Heart right ventricle (tissue), 16 donors: ENCODE measurements at regions not wholly inside any gene's neighbourhood (a gene's known extent, or its start where the extent isn't known, plus 50 kb on each side); places are given as distances from the start of the nearest gene placed in this dataset.
A peak's percentile ranks its signal among the peaks of the same experiment; 100 is the strongest.

Experiments
- ATAC-seq, 8 donors: fragments of 200-7000 bp; cut with Tn5 transposase; one replicate each; pipeline ENCODE4 v1.9.1; 2020; ENCODE audit warnings: mild to moderate bottlenecking in 8 of 8, moderate library complexity in 8 of 8, moderate number of reproducible peaks in 1 of 8
- DNase-seq, 2 donors: peaks; one replicate each; pipeline ENCODE4 v3.0.0-alpha.2; 2020
- H3K27ac ChIP-seq, 10 donors: fragments of 200-600 bp; sonication (generic) in 2 of 10; one replicate each; pipeline versions ENCODE4 v1.5.0 to v1.8.0; 2020 to 2022; ENCODE audit warnings: mild to moderate bottlenecking in 3 of 10
- H3K27me3 ChIP-seq, 7 donors: fragments of 200-600 bp; one replicate each; pipeline ENCODE4 v1.8.0; 2021 to 2022; ENCODE audit warnings: mild to moderate bottlenecking in 2 of 7
- H3K36me3 ChIP-seq, 9 donors: fragments of 200-600 bp; sonication (generic) in 1 of 9; one replicate each; pipeline versions ENCODE4 v1.5.0 to v1.8.0; 2020 to 2022; ENCODE audit warnings: mild to moderate bottlenecking in 2 of 9
- H3K4me1 ChIP-seq, 9 donors: fragments of 200-600 bp; sonication (generic) in 1 of 9; one replicate each; pipeline versions ENCODE4 v1.5.0 to v1.8.0; 2020 to 2022; ENCODE audit warnings: mild to moderate bottlenecking in 4 of 9
- H3K4me3 ChIP-seq, 10 donors: fragments of 200-600 bp; sonication (generic) in 2 of 10; one replicate each; pipeline versions ENCODE4 v1.5.0 to v1.8.0; 2020 to 2022; ENCODE audit warnings: mild to moderate bottlenecking in 7 of 10, moderate library complexity in 2 of 10
- H3K9me3 ChIP-seq, 11 donors: fragments of 200-600 bp in 10 of 11; sonication (generic) in 2 of 11; one replicate each; pipeline versions ENCODE4 v1.5.0 to v1.8.0; 2013 to 2022; ENCODE audit warnings: mild to moderate bottlenecking in 2 of 11, control low read depth in 1 of 11, moderate library complexity in 1 of 11
- CTCF ChIP-seq, 9 donors: fragments of 200-600 bp; sonication (generic) in 2 of 9; IDR thresholded peaks; one replicate each; pipeline versions ENCODE4 v1.5.0 to v1.8.0; 2021 to 2022; ENCODE audit warnings: antibody characterized with exemption in 9 of 9, mild to moderate bottlenecking in 5 of 9, moderate library complexity in 1 of 9
- WGBS, 2 donors: extraction: QIAGEN DNeasy Blood & Tissue Kit; methylation state at CpG; one replicate each; pipeline ENCODE4 v1.1.7; 2013; ENCODE audit warnings: inconsistent platforms in 1 of 2; 5-methylcytosine and 5-hydroxymethylcytosine counted together
- intact Hi-C, 10 donors: fragments of 100-400 bp; cut with DNase I; formaldehyde crosslinking; loops; one replicate each; pipeline versions ENCODE4 v1.11.1 to v1.14.2; 2022
- donor health status: Arrhythmogenic right ventricular cardiomyopathy.
- donor health status: ischemic (EF 13 %, LVEDD 7.1; RV severe dilation, severe dysfunction).
- donor health status: healthy with polysubstance abuse.
- donor health status: DM: no; HTN: yes; CAD: no.
- donor health status: DM: no; HTN: no; CAD: no.
- donor health status: ischemic (EF 25% LVEDD 6.9; RV normal size, moderate dysfunction).
- donor health status: ischemic (EF 25% LVEDD 5.7; RV mildly dilated, moderate dysfunction).
- donor health status: healthy.
- donor health status: DM: yes; HTN: yes; CAD: no.
- donor health status: Ischemic cardiomyopathy.
- donor health status: ischemic (EF 35%, LVEDD 5.7; RV mildly dilated, moderate dysfunction).
- donor health status: nonischemic (EF 11% LVEDD 7.7; RV severe dilation, severe dysfunction).
- donor health status: DM: yes; HTN: yes; CAD: no.
- donor health status: PGD.
- donor health status: ischemic (EF 29% LVEDD 5.4; RV normal size, mild dysfunction).
- donor health status: nonischemic (EF 23%, LVEDD 6.1; RV moderate dilation, normal function).

GRCh38 chr4:4913628-4914027 lies 54.2 kb downstream of the MSX1 start:
- ATAC-seq (peak in 1 of 8 donors; percentile 19), DNase-seq (no peak)
- H3K36me3 ChIP-seq = no peaks in the 10 kb centered on the region
- H3K9me3 ChIP-seq = peaks cover 0 to 4% (median 0%) of the 10 kb centered on the region in 11 donors
- no peak overlapping the region for H3K4me3 ChIP-seq
- H3K27me3 ChIP-seq = peaks cover 0 to 18% (median 0%) of the 10 kb centered on the region in 7 donors
- no peak overlapping the region for H3K27ac ChIP-seq
- no peaks in the 10 kb centered on the region for H3K4me1 ChIP-seq
- intact Hi-C loops = no loop called here
- TF ChIP-seq CTCF (IDR thresholded peaks at IDR 0.05) = no peak

GRCh38 chr4:4914059-4914820 lies 54.8 kb downstream of the MSX1 start:
- intact Hi-C loops = no loop called here
- Histone ChIP-seq H3K36me3 (no peaks in the 10 kb centered on the region), H3K4me1 (no peaks in the 10 kb centered on the region), H3K9me3 (peaks cover 0 to 4% (median 0%) of the 10 kb centered on the region in 11 donors), H3K27ac (no peak overlapping the region), H3K27me3 (peaks cover 0 to 15% (median 0%) of the 10 kb centered on the region in 7 donors), H3K4me3 (no peak overlapping the region)
- peak in 1 of 8 donors; percentile 39 for ATAC-seq
- TF ChIP-seq CTCF (IDR thresholded peaks at IDR 0.05) = no peak
- WGBS, 2 donors = 72 to 76% methylated on average over 4 of the region's 4 CpGs
- DNase-seq = no peak

- DNase-seq (no peak), ATAC-seq (no peak)
- H3K4me1 ChIP-seq = no peaks in the 10 kb centered on the region
- no peak for TF ChIP-seq CTCF (IDR thresholded peaks at IDR 0.05)
- peaks cover 0 to 15% (median 0%) of the 10 kb centered on the region in 7 donors for H3K27me3 ChIP-seq
- H3K27ac ChIP-seq = no peak overlapping the region
- peaks cover 0 to 4% (median 0%) of the 10 kb centered on the region in 11 donors for H3K9me3 ChIP-seq
- H3K4me3 ChIP-seq = no peak overlapping the region
- WGBS, 2 donors = 75 to 78% methylated on average over 10 of the region's 10 CpGs
- intact Hi-C loops = no loop called here
- H3K36me3 ChIP-seq = no peaks in the 10 kb centered on the region
Measured at GRCh38 chr4:4914965-4915845, 55.7 kb downstream of the MSX1 start.

- ATAC-seq = no peak
- intact Hi-C loops = no loop called here
Measured at GRCh38 chr4:4918067-4918466, 58.6 kb downstream of the MSX1 start.

More at GRCh38 chr4:4918067-4918466, 58.6 kb downstream of the MSX1 start:
- Histone ChIP-seq H3K27ac (no peak overlapping the region), H3K27me3 (peaks cover 0 to 24% (median 0%) of the 10 kb centered on the region in 7 donors), H3K36me3 (no peaks in the 10 kb centered on the region), H3K4me3 (no peak overlapping the region), H3K4me1 (no peaks in the 10 kb centered on the region), H3K9me3 (no peaks in the 10 kb centered on the region)
- 41 to 54% methylated on average over 2 of the region's 2 CpGs for WGBS, 2 donors
- no peak for DNase-seq
- TF ChIP-seq CTCF (IDR thresholded peaks at IDR 0.05) = no peak
